Smooth muscle cell (in vitro differentiated cells): ENCODE measurements at regions not wholly inside any gene's neighbourhood (a gene's known extent, or its start where the extent isn't known, plus 50 kb on each side); places are given as distances from the start of the nearest gene placed in this dataset.

Experiments used
- DNase-seq: peaks from one replicate; lab custom pipeline; 2025; ENCODE audit not compliant: unreplicated experiment; lab: John Stamatoyannopoulos, UW
- H2AFZ ChIP-seq: fragments of 200-600 bp; sonication (generic); 2 replicates; pipeline ENCODE4 v1.6.0; 2016; ENCODE audit warnings: antibody characterized with exemption, low read depth, mild to moderate bottlenecking
- H3F3A ChIP-seq: fragments of 200-600 bp; sonication (generic); 2 replicates; pipeline ENCODE4 v1.6.0; 2017; ENCODE audit warnings: antibody characterized with exemption, low read depth
- H3K27ac ChIP-seq: fragments of 200-600 bp; sonication (generic); 2 replicates; pipeline ENCODE4 v1.5.1; 2016; ENCODE audit warnings: low read depth, mild to moderate bottlenecking
- H3K27me3 ChIP-seq: fragments of 200-600 bp; sonication (generic); 2 replicates; pipeline ENCODE4 v1.6.1; 2016; ENCODE audit warnings: low read depth, mild to moderate bottlenecking
- H3K36me3 ChIP-seq: fragments of 200-600 bp; sonication (generic); 2 replicates; pipeline ENCODE4 v1.5.1; 2016; ENCODE audit warnings: low read depth
- H3K4me1 ChIP-seq: fragments of 200-600 bp; sonication (generic); 2 replicates; pipeline ENCODE4 v1.5.1; 2016; ENCODE audit warnings: low read depth
- H3K4me2 ChIP-seq: fragments of 200-600 bp; sonication (generic); 2 replicates; pipeline ENCODE4 v1.6.0; 2016; ENCODE audit warnings: mild to moderate bottlenecking
- H3K4me3 ChIP-seq: fragments of 200-600 bp; sonication (generic); 2 replicates; pipeline ENCODE4 v1.5.1; 2016; ENCODE audit warnings: mild to moderate bottlenecking
- H3K79me2 ChIP-seq: fragments of 200-600 bp; sonication (generic); 2 replicates; pipeline ENCODE4 v1.6.0; 2016; ENCODE audit warnings: low read depth, mild to moderate bottlenecking
- H3K9ac ChIP-seq: fragments of 200-600 bp; sonication (generic); 2 replicates; pipeline ENCODE4 v1.6.0; 2016; ENCODE audit warnings: low read depth
- H3K9me3 ChIP-seq: fragments of 200-600 bp; sonication (generic); replicated peaks from 2 replicates; pipeline ENCODE4 v1.5.1; 2016; ENCODE audit warnings: low read depth
- H4K20me1 ChIP-seq: fragments of 200-600 bp; sonication (generic); 2 replicates; pipeline ENCODE4 v1.6.0; 2016; ENCODE audit warnings: low read depth
- WGBS: methylation state at CpG from one replicate; pipeline ENCODE4 v1.1.7; 2016; ENCODE audit warnings: low lambda C conversion rate; 5-methylcytosine and 5-hydroxymethylcytosine counted together
- TF ChIP-seq, protein P1 (sequence below): fragments of 200-600 bp; sonication (generic); IDR thresholded peaks from 2 replicates; pipeline ENCODE4 v1.5.1; 2017; ENCODE audit warnings: borderline replicate concordance, mild to moderate bottlenecking, antibody characterized with exemption; ENCODE audit not compliant: insufficient read depth, poor library complexity, severe bottlenecking

- no peak for DNase-seq
- no peak overlapping the region for H3K9ac ChIP-seq
- no peak overlapping the region for H3K4me3 ChIP-seq
- no peaks in the 10 kb centered on the region for H3K9me3 ChIP-seq
- no peaks in the 10 kb centered on the region for H3K36me3 ChIP-seq
- peaks cover 43% of the 10 kb centered on the region for H3K27me3 ChIP-seq
- no peak overlapping the region for H2AFZ ChIP-seq
- WGBS: 86% methylated on average over 16 of the region's 16 CpGs
- TF ChIP-seq, protein P1, sequence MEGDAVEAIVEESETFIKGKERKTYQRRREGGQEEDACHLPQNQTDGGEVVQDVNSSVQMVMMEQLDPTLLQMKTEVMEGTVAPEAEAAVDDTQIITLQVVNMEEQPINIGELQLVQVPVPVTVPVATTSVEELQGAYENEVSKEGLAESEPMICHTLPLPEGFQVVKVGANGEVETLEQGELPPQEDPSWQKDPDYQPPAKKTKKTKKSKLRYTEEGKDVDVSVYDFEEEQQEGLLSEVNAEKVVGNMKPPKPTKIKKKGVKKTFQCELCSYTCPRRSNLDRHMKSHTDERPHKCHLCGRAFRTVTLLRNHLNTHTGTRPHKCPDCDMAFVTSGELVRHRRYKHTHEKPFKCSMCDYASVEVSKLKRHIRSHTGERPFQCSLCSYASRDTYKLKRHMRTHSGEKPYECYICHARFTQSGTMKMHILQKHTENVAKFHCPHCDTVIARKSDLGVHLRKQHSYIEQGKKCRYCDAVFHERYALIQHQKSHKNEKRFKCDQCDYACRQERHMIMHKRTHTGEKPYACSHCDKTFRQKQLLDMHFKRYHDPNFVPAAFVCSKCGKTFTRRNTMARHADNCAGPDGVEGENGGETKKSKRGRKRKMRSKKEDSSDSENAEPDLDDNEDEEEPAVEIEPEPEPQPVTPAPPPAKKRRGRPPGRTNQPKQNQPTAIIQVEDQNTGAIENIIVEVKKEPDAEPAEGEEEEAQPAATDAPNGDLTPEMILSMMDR: no peak
- H3K27ac ChIP-seq: no peak overlapping the region
- no peaks in the 10 kb centered on the region for H4K20me1 ChIP-seq
- no peaks in the 10 kb centered on the region for H3K79me2 ChIP-seq
- H3K4me1 ChIP-seq: peaks cover 5% of the 10 kb centered on the region
- no peak overlapping the region for H3K4me2 ChIP-seq
- H3F3A ChIP-seq: peaks cover 9% of the 10 kb centered on the region
Observed at GRCh38 chr16:86292171-86292775, 218.1 kb upstream of the FOXF1 start.

GRCh38 chr16:86292942-86293341 is 217.4 kb upstream of the FOXF1 start:
- Histone ChIP-seq H3K4me2 (no peak overlapping the region), H3K4me3 (no peak overlapping the region), H3K9ac (no peak overlapping the region), H3F3A (peaks cover 14% of the 10 kb centered on the region), H3K9me3 (no peaks in the 10 kb centered on the region), H3K27ac (no peak overlapping the region), H3K27me3 (peaks cover 36% of the 10 kb centered on the region), H3K79me2 (no peaks in the 10 kb centered on the region), H3K4me1 (peaks cover 6% of the 10 kb centered on the region), H4K20me1 (no peaks in the 10 kb centered on the region), H2AFZ (no peak overlapping the region), H3K36me3 (no peaks in the 10 kb centered on the region)
- TF ChIP-seq, protein P1: no peak
- no peak for DNase-seq
- WGBS: 91% methylated on average over 8 of the region's 8 CpGs

DNA sequence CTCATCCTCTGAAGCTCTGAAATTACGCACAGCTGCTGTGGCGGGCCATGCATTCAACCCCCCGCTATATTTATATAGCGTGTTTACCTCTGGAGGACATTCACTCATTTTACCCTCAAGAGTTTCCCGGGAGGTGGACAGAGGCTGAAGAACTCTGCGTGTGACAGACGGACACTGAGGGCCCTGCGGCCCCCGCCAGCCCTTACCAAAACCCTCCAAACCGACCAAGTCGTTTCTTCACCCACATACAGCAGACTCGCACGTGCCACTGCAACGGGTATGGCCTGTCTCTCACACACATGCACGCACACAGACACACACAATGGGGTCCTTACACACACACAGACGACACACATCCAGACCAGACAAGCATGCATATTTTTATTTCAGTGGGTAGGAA is 216.4 kb upstream of the FOXF1 start:
- Histone ChIP-seq H3K79me2 (no peaks in the 10 kb centered on the region), H3F3A (peaks cover 15% of the 10 kb centered on the region), H3K9ac (no peak overlapping the region), H3K27ac (no peak overlapping the region), H3K9me3 (no peaks in the 10 kb centered on the region), H3K4me3 (no peak overlapping the region), H2AFZ (no peak overlapping the region), H4K20me1 (no peaks in the 10 kb centered on the region), H3K36me3 (no peaks in the 10 kb centered on the region), H3K4me1 (peaks cover 9% of the 10 kb centered on the region), H3K4me2 (no peak overlapping the region), H3K27me3 (peaks cover 26% of the 10 kb centered on the region)
- 94% methylated on average over 16 of the region's 16 CpGs for WGBS
- no peak for DNase-seq
- TF ChIP-seq, protein P1: no peak

- no peaks in the 10 kb centered on the region for H4K20me1 ChIP-seq
- TF ChIP-seq, protein P1: no peak
- H3K4me2 ChIP-seq: peak overlapping the region; percentile 18
- no peaks in the 10 kb centered on the region for H3K79me2 ChIP-seq
- peaks cover 19% of the 10 kb centered on the region for H3K27me3 ChIP-seq
- no peaks in the 10 kb centered on the region for H3K9me3 ChIP-seq
- DNase-seq: no peak
- H2AFZ ChIP-seq: no peak overlapping the region
- H3K27ac ChIP-seq: no peak overlapping the region
- H3K9ac ChIP-seq: no peak overlapping the region
- H3K36me3 ChIP-seq: no peaks in the 10 kb centered on the region
- H3F3A ChIP-seq: peaks cover 20% of the 10 kb centered on the region
- no peak overlapping the region for H3K4me3 ChIP-seq
- peaks cover 10% of the 10 kb centered on the region for H3K4me1 ChIP-seq
- WGBS: 61% methylated on average over 16 of the region's 16 CpGs
Observed at GRCh38 chr16:86294535-86295196, 215.7 kb upstream of the FOXF1 start.
